RPMI8226 (cell line): ENCODE measurements at regions not wholly inside any gene's neighbourhood (a gene's known extent, or its start where the extent isn't known, plus 50 kb on each side); places are given as distances from the start of the nearest gene placed in this dataset.

ENCODE experiments used
- DNase-seq: peaks from one replicate; pipeline ENCODE4 v3.0.0-alpha.2; 2015

- DNase-seq: no peak
Measured at GRCh38 chr1:239322369-239322768, 64.0 kb upstream of the CHRM3 start.

DNA sequence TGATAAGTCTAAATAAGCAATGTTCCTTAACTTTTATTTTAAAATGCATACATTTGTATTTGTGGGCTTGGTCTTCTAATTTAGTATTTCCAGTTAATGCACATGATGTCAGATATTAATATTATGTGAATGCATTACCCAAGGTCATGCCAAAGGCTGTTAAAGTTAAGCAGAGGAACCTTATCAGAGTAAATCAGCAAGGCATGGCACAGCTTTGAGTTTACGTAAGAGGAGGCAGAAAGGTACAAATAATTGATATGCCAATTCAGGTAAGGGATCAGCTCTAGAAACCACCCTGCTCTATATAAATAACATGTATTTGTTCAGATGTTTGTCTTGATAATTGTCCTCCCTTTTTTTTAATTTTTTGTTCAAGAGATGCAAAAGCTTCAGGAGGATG lies 64.5 kb upstream of the CHRM3 start:
- DNase-seq: no peak

DNA sequence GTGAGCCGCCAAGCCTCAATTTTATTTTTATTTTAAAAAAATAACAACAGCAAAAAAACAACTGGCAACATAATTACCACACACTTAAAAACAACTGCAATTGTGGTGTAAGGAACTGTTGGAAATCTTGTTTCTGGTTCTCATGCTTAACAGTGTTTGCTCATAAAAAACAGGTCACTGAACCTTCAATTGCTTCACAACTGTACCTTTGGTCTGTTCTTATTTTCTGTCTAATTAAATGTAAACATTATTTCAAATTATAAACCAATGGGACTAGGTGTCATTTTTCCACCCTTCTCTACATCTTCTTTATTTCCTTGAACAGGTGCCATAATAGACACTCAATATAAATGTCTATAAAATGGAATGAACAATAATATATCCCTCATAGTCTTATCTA lies 68.4 kb upstream of the CHRM3 start:
- DNase-seq: no peak

GRCh38 chr1:239315631-239316217 lies 70.6 kb upstream of the CHRM3 start:
- no peak for DNase-seq

DNA sequence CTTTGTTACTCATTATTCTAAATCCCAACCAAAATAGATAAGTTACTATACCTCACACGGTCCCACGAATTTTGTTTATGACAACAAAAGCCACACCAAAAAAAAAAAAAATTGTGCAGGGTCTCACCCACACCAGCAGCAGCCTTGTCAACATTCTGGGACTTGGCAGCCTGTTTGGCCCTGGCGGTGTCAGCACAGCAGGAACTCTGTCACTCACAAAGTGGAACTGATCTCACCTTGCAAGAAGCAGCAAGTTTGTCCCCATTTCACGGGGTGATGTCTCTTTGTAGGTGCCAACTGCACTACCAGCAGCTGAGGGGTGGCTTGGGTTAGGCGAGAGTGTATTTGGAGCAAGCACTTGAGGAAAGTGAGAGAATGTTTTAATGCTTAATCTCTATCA lies 75.0 kb upstream of the CHRM3 start:
- DNase-seq: no peak

DNA sequence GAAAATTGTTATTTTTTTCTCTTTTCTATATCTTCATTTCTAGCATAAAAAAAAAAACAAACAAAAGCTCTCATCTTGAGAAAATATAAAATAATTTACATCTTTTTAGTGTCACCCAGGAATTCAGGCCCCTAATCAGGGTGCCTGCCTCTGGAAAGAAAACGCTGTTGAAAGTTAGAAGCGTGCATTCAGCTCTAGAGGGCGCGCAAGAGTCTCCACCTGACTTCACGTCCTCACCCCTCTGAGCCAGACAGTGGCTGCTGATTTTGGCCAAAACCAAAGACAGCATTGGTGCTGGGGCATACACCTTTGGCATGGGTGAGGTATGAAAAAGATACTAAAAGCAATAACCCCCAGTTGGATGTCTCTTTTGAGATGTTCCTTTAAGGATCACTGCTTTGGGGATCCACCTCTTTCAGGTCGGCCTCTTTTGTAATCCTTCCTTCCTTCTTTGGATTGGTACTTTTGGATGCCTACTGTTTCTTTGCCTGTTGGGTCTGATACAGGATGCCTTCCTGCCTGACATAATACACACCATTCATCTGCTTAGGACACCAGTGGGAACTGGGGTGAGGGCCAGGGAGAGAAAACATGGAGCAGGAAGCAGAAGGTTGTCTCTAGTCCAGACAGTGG lies 77.6 kb upstream of the CHRM3 start:
- DNase-seq: peak; percentile 77

DNA sequence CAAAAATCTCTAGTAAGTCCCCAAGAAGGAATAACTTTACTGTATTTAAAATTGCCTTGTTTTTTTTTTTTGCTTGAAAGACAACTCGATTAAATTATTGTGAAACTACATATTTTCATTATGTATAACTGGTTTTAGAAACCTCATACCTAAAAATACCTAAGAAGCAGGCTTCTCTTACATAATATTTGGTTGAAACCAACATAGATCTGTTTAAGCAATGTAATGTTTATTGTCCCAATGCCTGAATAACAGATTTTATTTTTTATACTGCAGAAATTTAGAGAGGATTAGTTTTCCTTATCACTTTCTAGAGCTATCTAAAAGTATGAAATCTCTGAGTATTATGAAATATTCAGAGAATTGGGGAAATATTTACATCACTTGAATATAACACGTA lies 78.5 kb upstream of the CHRM3 start:
- DNase-seq: no peak

DNA sequence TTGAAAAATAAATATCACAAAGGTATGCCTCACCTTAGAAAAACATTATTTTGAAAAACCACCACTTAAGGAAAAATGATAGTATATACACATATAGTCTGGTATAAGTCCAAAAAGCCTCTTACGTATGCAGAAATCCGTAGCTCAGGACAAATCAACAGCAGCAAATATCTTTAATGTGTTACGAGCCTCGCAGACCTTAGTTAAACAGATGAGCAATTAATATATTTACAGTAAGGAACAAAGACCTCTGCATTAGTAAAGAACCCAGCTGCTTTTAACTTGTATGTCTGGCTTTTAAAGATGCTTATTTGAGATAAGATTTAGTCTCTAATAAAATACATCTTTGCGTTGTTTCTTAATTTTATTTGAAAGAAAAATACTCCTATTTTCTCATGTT lies 79.9 kb upstream of the CHRM3 start:
- DNase-seq: no peak

DNA sequence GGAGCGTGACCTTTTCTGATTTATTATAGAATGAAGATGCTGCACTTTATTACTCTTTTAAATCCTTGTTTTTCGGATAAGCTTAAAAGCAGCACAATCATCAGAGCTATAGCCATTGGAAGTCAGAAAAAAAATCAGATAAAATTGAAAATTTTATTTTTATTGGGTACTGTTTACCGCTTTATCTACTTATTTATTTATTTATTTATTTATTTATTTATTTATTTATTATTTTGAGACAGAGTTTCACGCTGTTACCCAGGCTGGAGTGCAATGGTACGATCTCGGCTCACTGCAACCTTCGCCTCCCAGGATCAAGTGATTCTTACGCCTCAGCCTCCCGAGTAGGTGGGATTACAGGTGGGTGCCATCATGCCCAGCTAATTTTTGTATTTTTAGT lies 83.1 kb upstream of the CHRM3 start:
- no peak for DNase-seq

- DNase-seq: no peak
Measured at GRCh38 chr1:239302696-239303095, 83.7 kb upstream of the CHRM3 start.

DNA sequence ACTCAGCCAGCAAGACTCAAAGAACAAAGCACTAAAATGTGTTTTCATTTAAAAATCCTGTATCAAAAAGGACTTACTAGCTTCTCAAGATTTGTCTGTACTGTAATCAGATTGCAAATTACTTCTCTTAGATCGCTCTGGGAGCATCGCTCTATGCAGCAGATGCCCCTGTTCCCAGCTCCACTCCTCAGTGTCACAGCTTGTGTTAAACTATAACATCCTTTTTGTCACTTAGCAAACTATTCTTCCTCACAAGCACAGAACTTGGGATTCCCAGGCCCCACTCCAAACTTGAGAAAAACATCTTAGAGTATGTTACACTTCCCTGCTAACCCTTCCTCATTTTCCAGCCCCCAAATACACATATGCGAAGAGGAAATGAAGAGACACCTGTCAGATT lies 85.1 kb upstream of the CHRM3 start:
- DNase-seq: no peak

- no peak for DNase-seq
Measured at GRCh38 chr1:239297910-239298309, 88.5 kb upstream of the CHRM3 start.

DNA sequence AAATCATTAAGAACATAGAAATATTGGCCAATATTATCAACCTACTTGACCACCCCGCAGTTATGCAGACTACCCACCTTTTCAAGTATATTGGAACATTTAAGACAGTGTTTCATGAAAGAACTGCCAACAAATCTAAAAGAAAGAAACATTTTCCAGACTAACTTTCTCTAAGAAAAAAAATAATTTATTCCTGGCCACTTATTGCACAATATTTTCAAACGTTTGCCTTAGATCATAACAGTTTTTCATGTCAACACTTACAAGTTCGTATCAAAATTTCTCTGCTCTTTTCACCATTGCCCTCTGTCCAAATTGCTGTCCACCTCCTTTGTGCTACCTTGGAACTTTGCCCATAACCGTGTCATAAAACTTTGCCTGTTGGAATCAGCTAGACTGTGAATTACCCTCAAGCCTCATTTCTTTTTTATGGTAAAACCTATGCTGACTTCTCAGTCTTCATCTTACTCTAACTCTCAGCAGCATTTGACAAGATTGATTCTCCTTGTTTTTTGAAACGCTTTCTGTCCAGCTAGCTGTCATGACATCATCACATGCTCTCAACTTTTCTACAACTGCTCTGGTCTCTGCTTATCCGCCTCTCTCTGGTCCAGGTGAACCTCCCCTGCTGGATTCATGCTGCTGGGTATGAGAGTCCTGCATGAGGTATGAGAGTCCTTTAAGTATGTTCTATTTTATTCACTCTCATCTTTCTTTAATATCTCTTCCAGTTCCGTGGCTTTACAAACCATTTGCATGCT lies 92.8 kb upstream of the CHRM3 start:
- DNase-seq: peak; percentile 29

- DNase-seq: no peak
Measured at GRCh38 chr1:239288820-239289554, 97.4 kb upstream of the CHRM3 start.

- no peak for DNase-seq
Measured at GRCh38 chr1:239287296-239287695, 99.1 kb upstream of the CHRM3 start.

DNA sequence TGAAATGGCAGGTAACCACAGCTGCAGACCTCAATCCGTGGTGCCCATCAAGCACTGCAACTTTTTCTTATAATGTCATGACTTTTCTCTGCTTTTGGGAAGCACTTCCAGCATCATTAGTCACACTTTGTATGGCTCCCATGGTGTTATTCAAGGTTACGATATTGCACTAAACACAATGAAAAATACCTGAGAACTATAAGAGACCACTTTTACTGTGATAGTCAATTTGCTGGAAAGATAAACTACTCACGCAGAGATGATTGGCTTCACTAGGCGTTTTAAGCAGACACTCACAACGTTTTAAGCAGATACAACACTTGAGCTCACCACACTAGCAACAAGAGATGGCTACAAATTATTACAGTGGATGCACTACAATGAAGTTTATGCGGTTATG lies 103.2 kb upstream of the CHRM3 start:
- DNase-seq: no peak

- DNase-seq: no peak
Measured at GRCh38 chr1:239282411-239282810, 104.0 kb upstream of the CHRM3 start.

DNA sequence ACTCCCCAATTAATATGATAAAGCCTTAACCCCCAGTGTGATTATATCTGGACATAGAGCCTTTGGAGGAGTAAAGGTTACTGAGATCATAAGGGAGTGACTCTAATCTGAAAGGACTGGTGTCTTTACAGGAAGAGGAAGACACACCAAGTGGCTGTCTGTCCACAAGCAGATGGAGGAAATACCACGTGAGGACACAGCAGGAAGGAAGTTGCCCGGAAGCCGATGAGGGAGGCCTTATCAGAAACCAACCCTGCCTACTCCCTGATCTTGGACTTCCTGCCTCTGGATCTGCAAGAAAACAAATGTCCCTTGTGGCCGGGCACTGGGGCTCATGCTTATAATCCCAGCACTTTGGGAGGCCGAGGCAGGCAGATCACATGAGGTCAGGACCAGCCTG lies 110.3 kb upstream of the CHRM3 start:
- no peak for DNase-seq

- no peak for DNase-seq
Measured at GRCh38 chr1:239274242-239274830, 112.0 kb upstream of the CHRM3 start.

DNA sequence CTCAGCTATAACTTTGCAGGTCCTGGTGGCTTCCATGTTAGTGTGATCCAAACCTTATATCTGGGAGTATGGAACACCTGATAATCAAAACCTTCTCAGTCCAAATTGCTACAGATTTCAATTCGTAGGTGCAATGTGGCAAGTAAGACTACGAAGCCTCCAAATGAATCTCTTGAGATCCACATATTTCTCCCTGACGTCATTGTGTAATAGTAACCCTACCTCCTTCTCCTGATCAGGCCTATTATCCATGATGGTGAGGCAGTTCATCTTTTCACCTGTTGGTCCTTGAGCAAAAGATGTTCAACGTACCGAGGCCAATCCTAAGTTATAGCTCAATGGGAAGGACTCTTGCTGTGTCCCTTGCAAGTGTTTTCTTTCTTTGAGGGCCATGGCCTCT lies 115.9 kb upstream of the CHRM3 start:
- DNase-seq: no peak

DNA sequence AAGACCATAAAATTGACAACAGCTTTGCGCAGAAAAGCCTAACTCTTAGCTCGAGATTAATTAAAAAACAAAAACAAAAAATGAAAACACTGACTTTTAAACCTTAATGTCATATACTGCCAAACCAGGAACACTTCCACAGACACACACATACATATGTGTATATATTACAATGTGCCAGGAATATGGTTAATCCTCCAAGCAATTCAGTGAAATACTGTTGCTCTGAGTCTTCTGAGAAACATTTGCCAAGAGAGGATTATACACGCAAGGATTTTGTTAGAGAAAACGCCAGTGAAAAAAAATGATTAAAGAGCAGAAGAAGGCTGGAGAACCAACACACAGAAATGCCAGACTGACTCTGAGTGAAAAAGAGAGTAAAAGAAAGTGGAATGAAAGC lies 116.7 kb upstream of the CHRM3 start:
- no peak for DNase-seq

DNA sequence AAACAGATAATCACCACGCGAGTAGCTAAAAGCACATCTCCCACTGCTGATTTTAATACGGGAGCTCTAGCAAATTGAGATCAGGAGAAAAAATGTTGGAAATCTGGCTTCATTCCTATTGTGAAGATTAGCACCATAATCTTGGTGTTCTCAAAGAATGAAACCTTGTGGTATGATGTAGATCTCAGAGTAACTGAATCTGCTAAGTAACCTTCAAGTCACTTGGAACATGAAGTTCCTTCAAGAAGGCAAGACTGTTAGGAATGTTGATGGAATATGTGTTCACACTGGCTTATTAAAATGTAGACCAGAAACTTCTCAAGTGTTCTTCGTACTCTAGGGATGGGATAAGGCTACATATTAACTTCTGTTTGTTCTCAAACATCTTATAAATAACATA lies 117.4 kb upstream of the CHRM3 start:
- DNase-seq: no peak

DNA sequence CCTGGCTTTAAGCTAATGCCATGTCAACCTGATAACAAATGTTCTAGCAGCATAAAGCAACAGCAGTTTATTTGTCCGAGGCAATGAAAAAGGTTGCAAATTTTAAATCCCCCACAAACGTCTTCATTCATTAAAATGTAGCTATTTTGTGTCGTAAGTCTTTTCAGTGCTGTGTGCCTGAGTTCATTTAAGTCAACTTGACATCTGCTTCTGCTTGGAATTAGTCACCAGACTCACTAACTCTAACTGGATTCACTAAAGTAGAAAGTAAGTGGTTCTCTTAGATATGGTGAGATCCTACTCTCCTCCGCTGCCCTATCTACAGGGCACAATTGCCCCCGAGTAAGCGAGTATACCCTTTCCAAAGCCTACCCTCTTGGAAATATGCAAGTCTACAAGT lies 118.4 kb upstream of the CHRM3 start:
- DNase-seq: no peak

DNA sequence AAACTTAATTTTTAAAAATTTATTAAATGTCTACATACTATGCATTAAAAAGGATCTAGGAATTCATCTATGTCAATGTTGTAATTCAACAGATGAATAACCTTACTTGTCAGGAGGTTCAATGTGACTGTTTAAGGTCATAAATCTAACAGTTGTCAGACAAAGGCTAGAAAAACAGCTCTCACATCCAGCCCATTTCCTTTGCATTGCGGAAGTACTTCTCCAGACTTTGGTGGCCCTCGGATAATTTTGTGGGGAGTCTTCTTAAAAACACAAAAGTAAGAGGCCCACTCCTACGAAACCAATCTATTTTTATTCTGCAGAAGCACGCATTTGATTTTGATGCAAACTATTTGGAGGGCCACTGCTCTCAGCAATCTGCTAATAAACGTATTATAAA lies 122.6 kb upstream of the CHRM3 start:
- no peak for DNase-seq
